NCI-H146 (cell line): ENCODE measurements at regions not wholly inside any gene's neighbourhood (a gene's known extent, or its start where the extent isn't known, plus 50 kb on each side); places are given as distances from the start of the nearest gene placed in this dataset.
"Not testable (repeated sequence)": the region's sequence is repeated elsewhere in the genome, so short reads cannot be mapped to it uniquely, and the experiment has no call there.

Experiments used
- DNase-seq: peaks from one replicate; lab custom pipeline; 2025; lab: John Stamatoyannopoulos, UW

- DNase-seq, result no peak
Measured at GRCh38 chr11:115605871-115606497, 101.8 kb upstream of the CADM1 start.

DNA sequence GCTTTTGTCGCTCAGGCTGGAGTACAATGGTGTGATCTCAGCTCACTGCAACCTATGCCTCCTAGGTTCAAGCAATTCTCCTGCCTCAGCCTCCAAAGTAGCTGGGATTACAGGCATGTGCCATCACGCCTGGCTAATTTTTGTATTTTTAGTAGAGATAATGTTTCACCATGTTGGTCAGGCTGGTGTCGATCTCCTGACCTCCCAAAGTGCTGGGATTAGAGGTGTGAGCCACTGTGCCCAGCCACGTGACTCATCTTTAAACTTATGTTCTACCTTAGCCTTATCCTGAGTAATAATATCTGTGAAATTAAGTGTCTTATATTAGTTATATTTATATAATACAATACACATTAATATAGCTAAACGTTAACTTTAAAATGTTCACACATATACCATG lies 101.2 kb upstream of the CADM1 start:
- not testable (repeated sequence) for DNase-seq

- no peak for DNase-seq
Measured at GRCh38 chr11:115599125-115599524, 94.9 kb upstream of the CADM1 start.

GRCh38 chr11:115598257-115598901 lies 94.2 kb upstream of the CADM1 start:
- no peak for DNase-seq

DNA sequence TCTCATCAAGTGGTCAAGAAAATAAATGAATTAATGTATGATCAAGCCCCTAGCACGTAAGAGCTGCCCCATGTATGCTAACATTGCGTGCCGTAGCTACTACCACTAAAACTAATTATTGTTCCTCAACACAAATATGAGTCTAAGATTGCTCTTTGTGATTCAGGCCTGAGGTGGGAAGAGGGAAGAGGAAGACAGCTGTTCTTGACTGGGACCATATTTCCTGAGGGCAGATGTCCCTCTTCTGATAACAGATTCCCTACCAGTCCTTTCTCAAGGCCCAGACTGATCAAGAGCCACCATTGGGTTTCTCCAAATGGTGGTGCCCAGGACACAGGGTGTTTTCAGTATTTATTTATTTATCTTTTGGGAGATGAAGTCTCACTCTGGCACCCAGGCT lies 87.2 kb upstream of the CADM1 start:
- DNase-seq, result peak; percentile 11

DNA sequence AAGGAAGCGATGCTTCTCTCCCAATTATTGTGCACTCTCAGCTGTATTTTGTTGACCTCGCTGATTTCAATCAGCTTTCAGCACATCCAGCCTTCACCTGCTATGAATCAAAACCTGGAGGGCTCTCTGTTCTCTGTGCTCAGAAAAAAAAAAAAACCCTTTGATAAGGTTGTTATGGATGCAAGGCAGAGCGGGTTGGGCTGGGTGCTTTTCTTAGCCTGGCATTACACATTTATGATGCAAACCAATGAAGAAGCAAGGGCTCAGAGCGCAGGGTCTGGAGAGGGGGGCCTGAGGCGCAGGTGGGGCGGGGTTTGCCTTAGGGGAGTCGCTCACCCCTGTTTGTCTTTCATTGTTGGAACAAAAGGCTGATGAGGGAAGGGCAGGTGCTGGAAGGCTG lies 86.0 kb upstream of the CADM1 start:
- DNase-seq, result peak; percentile 99

GRCh38 chr11:115587718-115588342 lies 83.6 kb upstream of the CADM1 start:
- DNase-seq, result no peak

DNA sequence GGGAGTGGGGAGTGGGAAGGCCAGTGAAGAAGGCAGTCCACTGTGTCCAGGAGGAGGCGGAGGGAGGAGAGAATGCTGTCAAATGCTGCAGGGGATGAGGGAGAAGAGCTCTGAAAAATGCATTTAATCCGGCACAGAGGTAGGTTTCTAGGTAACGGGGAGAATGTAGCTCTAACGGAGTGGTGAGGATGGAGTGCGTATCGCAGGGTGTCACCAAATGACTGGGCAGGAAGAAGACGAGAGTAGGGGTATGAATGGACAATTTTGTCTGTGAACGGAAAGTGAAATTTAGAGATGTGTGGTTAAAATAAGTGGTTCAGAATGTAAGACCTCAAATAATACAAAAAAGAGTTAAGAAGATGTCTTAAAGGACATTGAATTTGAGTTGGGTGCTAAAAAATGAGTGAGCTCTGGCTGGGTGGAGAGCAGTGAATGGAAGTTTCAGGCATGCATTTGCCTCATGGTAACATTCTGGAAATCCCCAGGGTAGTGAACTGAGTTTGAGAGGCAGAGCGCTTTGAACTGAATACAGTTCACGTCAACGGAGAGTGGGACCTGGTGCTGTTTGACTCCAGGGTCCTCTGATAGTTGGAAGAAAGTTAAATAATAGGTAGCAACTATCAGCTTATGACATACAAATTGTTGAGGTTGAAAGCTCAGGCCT lies 81.3 kb upstream of the CADM1 start:
- DNase-seq, result no peak

DNA sequence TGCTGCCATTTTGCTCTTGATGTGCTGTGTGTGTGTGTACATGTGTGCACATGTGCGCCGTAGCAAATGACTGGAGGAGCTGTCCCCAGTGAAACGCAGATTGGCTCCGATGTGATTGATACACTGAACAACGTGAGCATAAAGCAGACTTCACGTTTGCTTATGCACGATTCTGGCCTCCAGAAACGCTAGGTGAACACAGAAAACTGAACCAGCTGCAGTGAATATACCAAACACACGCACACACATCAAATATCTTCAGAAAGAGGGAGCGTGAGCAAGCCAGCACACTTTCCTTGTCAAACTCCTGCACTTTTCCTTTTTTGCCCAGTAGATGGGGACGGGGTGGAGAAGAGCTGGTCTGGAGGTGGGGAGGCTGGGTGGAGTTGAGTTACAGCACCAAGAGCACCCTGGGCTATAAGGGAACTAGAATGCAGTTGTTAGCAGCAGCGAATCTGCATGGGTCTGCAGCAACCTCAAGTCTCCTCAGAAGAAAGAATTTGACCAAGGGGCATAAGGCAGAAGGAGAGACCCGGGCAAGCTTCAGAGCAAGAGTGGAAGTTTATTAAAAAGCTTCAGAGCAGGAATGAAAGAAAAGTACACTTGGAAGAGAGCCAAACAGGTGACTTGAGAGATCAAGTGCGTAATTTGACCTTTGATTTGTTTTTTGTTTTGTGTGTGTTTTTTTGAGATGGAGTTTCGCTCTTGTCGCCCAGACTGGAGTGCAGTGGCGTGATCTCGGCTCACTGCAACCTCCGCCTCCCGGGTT lies 77.8 kb upstream of the CADM1 start:
- DNase-seq, result peak; percentile 86

- peak; percentile 86 for DNase-seq
Measured at GRCh38 chr11:115580927-115581680, 76.9 kb upstream of the CADM1 start.

GRCh38 chr11:115580416-115580815 lies 76.2 kb upstream of the CADM1 start:
- DNase-seq, result no peak

GRCh38 chr11:115579181-115579825 lies 75.1 kb upstream of the CADM1 start:
- no peak for DNase-seq

- no peak for DNase-seq
Measured at GRCh38 chr11:115578275-115578674, 74.1 kb upstream of the CADM1 start.

DNA sequence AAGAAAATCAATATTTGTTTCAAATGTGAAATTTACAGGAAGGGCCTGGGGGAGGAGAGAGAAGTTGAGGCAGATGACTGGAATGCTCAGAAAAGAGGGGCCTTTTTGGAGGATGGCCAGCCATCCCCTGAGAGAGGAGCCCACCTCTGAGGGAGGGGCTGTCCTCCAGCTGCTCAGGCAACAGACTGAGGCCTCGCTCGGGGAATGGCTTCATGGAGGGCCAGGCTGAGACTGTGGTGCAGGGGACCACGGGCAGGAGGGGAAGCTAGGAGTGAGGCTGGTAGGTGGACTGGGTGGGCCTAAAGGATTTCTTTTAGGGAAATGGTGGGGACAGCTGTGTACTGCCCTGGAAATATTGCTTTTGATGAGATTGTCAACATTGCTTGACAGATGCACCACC lies 73.5 kb upstream of the CADM1 start:
- DNase-seq, result no peak

- no peak for DNase-seq
Measured at GRCh38 chr11:115576606-115577380, 72.6 kb upstream of the CADM1 start.

- no peak for DNase-seq
Measured at GRCh38 chr11:115572551-115572950, 68.3 kb upstream of the CADM1 start.

DNA sequence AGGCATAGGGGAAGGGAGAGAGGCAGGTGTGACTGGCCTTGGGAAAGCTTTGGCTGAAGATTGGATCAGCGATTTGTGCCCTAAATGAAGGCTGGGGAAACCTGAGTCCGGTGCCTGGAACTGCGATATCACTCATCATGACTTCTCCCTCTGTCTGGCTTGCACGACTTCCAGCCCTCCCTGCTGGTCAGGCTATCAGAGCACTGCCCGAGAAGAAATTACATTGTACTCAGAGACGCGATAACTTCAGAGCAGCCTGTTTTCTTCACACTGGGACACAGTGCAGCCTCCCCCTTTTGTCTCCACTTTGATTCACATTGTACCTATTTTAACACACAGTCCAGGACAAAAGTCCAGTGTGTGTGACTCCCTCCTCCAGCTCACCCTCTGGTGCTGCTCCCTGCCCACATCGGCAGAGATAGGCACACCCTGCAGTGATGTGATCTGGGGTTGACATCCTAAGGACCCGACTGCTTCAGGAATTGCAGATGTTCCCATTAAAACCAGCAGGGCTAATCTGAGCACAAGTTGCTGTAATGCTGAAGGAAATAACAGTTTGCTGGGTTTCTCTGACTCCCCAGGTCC lies 62.1 kb upstream of the CADM1 start:
- DNase-seq, result no peak

DNA sequence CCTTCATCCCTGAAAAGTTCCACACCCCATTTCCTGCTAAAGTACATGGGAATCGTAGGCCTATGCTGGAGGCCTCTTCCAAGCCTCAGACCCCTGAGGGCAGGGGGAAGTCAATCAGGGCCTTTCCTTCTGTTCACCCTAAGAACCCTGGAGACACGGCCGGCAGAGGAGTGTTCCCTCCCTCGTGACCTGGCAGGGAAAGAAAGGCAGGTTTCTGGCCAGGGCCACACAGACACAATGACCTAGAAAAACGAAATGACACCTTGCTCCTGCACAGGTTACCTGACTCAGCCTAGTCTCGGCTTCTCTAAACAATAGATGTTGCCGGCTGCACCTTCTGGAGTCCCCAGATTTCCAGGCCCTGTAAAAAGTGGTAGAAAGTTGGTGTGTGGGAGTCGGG lies 60.6 kb upstream of the CADM1 start:
- no peak for DNase-seq

DNA sequence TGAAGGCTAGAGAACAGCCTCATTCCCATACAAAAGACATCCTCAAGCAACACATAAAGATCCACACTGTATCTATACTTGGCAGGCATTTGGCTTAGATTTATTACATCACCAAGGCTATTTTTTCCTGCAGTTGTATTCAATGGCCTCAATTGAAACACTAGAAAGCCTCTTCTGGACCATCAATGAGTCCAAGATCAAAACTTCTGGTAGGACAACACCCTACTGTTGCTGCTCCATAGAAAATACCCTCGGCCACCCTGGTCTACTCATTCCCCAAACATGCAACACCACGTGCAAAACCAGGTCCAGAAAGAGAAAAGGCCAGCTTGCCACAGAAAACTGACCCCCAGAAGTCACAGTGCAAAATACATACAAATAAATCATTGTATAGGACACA lies 56.9 kb upstream of the CADM1 start:
- DNase-seq, result no peak

DNA sequence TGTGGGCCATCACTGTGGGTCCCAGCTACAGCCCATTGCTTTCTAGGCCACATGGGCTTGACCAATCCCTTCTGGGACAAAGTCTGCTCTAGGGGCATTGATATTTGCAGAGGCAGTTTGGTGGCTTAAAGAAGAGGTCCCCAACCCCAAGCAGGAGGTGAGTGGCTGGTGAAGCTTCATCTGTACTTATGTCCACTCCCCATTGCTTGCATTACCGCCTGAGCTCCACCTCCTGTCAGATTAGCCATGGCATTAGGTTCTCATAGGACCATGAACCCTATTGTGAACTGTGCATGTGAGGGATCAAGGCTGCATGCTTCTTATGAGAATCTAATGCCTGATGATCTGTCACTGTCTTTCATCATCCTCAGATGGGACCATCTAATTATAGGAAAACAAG lies 54.4 kb upstream of the CADM1 start:
- no peak for DNase-seq
